ENCODE measurements at regions not wholly inside any gene's neighbourhood (a gene's known extent, or its start where the extent isn't known, plus 50 kb on each side); places are given as distances from the start of the nearest gene placed in this dataset.

GRCh38 chr9:106059886-106060285 lies 365.5 kb downstream of the TMEM38B start:
- TF ChIP-seq, protein P1, sequence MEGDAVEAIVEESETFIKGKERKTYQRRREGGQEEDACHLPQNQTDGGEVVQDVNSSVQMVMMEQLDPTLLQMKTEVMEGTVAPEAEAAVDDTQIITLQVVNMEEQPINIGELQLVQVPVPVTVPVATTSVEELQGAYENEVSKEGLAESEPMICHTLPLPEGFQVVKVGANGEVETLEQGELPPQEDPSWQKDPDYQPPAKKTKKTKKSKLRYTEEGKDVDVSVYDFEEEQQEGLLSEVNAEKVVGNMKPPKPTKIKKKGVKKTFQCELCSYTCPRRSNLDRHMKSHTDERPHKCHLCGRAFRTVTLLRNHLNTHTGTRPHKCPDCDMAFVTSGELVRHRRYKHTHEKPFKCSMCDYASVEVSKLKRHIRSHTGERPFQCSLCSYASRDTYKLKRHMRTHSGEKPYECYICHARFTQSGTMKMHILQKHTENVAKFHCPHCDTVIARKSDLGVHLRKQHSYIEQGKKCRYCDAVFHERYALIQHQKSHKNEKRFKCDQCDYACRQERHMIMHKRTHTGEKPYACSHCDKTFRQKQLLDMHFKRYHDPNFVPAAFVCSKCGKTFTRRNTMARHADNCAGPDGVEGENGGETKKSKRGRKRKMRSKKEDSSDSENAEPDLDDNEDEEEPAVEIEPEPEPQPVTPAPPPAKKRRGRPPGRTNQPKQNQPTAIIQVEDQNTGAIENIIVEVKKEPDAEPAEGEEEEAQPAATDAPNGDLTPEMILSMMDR (optimal IDR thresholded peaks at IDR 0.05 in 1 of 3, IDR thresholded peaks at IDR 0.05 in 1 of 3, conservative IDR thresholded peaks at IDR 0.05 in 1 of 3; ENCODE audit: extremely low read depth in 1 of 3, insufficient read depth in 2 of 3, low read length in 3 of 3): no peak
- no peak for TF ChIP-seq EZH2 (IDR thresholded peaks at IDR 0.05; ENCODE audit: low read length)
